ENCODE measurements at regions not wholly inside any gene's neighbourhood (a gene's known extent, or its start where the extent isn't known, plus 50 kb on each side); places are given as distances from the start of the nearest gene placed in this dataset.

- TF ChIP-seq CTCF (IDR thresholded peaks at IDR 0.05 in 8 of 11, conservative IDR thresholded peaks at IDR 0.05 in 3 of 11) (no peak), POLR2AphosphoS5 (IDR thresholded peaks at IDR 0.05) (no peak)
Measured at GRCh38 chr2:180141600-180141999, 134.5 kb upstream of the CWC22 start.

Data from spleen (tissue), 7 donors.